GM13977 (cell line): ENCODE measurements at regions not wholly inside any gene's neighbourhood (a gene's known extent, or its start where the extent isn't known, plus 50 kb on each side); places are given as distances from the start of the nearest gene placed in this dataset.

Experiments
- DNase-seq: peaks from one replicate; pipeline ENCODE4 v3.0.0; 2012; ENCODE audit warnings: low spot score
- in situ Hi-C: fragments of 300-500 bp; cut with MboI; formaldehyde crosslinking; loops from one replicate; pipeline ENCODE4 v1.12.0; 2022; ENCODE audit warnings: low sequenced_read_pairs, low pct_unique_long_range_greater_than_20kb, mixed read lengths, inconsistent platforms; ENCODE audit not compliant: unreplicated experiment
- TF ChIP-seq, protein P1 (sequence below): IDR thresholded peaks from 2 replicates; pipeline ENCODE4 v1.5.1; 2012; ENCODE audit warnings: mild to moderate bottlenecking, control low read depth; ENCODE audit not compliant: insufficient read depth; ENCODE audit errors: extremely low read depth, missing control alignments

DNA sequence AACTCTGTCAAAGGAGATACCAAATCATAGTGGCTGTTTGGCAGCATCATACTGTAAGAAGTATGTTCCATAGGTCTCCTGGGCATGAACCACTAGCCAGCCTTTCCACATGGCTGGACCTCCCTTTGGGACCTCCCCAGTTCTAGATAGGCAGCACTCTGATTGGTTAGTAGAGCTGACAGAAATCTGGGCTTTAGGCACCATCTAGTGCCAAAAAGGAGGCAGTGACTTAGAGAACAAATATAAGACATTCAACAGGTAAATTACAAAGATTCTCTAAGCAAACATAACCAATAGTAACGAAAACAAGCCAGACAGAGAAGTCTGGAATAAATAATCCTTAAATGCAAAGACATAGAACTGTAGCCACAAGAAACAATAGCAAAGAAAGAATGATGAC, 148.0 kb upstream of the PDE3A start:
- in situ Hi-C loops, result no loop called here

DNA sequence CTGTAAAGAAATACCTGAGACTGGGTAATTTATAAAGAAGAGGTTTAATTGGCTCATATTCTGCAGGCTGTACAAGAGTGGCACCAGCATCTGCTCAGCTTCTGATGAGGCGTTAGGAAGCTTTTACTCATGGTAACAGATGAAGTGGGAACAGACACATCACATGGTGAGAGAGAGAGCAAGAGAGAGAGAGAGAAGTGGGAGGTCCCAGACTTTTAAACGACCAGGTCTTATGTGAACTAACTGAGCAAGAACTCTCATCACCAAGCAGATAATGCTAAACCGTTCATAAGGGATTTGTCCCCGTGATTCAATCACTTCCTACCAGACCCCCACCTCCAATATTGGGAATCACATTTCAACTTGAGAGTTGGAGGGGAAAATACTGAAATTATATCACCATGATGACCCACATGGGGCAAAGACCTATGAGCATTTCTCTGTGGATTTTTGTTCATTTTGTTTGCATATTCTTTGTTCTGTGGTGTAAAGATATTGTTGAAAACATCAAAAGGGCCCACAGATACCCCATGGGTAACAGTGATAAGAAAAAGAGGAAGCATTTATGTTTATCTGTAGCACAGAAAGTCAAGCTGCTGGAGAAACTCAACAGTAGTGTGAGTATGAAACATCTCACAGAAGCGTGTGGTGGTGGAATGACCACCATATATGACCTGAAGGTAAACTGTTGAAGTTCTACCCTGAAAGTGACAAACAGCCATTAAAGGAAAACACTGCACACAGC, 135.2 kb upstream of the PDE3A start:
- DNase-seq, result no peak
- in situ Hi-C loops, result no loop called here
- TF ChIP-seq, protein P1, sequence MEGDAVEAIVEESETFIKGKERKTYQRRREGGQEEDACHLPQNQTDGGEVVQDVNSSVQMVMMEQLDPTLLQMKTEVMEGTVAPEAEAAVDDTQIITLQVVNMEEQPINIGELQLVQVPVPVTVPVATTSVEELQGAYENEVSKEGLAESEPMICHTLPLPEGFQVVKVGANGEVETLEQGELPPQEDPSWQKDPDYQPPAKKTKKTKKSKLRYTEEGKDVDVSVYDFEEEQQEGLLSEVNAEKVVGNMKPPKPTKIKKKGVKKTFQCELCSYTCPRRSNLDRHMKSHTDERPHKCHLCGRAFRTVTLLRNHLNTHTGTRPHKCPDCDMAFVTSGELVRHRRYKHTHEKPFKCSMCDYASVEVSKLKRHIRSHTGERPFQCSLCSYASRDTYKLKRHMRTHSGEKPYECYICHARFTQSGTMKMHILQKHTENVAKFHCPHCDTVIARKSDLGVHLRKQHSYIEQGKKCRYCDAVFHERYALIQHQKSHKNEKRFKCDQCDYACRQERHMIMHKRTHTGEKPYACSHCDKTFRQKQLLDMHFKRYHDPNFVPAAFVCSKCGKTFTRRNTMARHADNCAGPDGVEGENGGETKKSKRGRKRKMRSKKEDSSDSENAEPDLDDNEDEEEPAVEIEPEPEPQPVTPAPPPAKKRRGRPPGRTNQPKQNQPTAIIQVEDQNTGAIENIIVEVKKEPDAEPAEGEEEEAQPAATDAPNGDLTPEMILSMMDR, result no peak

More for the DNA sequence above, 148.0 kb upstream of the PDE3A start:
- peak; percentile 18 for DNase-seq
- TF ChIP-seq, protein P1, result peak; percentile 44

DNA sequence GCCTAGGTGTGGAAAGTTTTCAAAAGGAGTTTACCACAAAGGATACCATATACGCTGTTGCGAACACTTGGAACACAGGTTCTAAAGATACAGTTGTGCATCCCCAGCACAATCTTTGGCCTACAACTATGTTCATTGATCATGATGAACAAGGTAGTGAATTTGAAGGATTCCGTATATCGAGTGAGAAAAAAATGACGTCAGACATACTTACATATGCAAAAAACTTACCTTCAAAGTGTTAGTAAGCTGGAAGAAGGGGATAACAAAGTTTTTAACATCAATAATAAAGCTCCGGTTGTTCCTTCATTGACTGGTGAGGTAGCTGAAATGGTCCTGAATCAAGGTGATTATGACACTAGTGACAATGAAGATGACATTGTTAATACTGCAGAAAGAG, 133.9 kb upstream of the PDE3A start:
- TF ChIP-seq, protein P1, result no peak
- in situ Hi-C loops, result no loop called here

DNA sequence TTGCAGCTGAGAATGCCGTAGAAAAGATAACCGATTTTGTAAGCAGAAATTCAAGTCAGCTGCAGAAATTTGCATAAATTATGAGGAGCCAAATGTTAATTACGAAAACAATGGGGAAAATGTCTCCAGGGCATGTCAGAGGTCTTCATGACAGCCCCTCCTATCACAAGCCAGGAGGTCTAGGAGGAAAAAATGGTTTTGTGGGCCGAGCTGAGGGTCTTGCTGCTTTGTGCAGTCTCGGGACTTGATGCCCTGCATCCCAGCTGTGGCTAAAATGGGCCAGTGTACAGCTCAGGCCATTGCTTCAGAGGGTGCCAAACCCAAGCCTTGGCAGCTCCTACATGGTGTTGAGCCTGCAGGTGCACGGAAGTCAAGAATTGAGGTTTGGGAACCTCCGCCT, 131.2 kb upstream of the PDE3A start:
- no peak for DNase-seq
- in situ Hi-C loops, result no loop called here
- TF ChIP-seq, protein P1, result no peak

More for the DNA sequence above, 133.9 kb upstream of the PDE3A start:
- DNase-seq, result no peak

DNA sequence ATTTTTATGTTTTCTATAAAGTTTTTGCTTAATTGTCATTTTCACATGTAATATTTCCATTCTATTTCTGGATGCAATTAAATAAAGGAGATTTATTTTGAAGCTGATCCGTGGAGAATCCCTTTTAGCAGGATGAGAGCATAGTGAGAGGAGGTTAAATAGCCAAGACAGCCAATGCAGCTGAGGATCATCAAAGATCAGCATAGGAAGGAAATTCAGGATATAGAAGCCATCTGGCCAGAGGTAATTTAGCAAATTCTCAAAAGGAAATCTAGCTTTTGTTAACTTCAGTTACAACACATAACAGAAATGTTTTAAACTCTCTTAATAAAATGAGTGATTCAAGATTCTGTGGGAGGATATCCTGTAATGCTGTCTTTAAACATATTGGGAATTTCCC, 122.8 kb upstream of the PDE3A start:
- DNase-seq, result no peak
- in situ Hi-C loops, result no loop called here
- TF ChIP-seq, protein P1, result no peak

DNA sequence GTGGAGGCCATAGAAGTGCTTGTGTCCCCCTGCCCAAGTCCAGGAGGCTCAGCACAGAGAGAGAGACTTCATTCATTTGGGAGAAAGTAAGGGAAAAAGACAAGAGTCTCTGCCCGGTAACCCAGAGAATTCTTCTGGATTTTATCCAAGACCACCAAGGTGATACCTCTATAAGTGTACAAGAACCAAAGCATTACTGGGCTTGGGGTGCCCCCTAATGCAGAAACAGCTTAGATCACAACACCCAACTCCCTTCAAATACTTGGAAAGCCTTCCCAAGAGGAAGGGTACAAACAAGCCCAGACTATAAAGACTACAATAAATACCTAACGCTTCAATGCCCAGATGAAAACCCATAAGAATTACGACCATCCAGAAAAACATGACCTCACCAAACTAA, 119.7 kb upstream of the PDE3A start:
- in situ Hi-C loops, result no loop called here
- TF ChIP-seq, protein P1, result no peak
- no peak for DNase-seq

DNA sequence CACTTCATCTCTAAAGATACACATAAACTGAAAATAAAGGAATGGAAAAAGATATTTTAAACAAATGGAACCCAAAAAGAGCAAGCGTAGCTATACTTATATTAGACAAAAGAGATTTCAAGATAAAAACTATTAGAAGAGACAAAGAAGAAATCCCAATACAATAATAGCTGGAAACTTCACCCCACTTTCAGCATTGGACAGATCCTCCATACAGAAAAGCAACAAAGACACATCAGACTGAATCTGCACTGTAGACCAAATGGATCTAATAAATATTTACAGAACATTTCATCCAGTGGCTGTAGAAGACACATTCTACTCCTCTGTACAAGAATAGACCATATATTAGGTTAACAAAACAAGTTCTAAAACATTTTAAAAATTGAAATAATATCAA, 117.6 kb upstream of the PDE3A start:
- no peak for DNase-seq
- in situ Hi-C loops, result no loop called here
- TF ChIP-seq, protein P1, result no peak
